H9 (cell line): ENCODE measurements at regions not wholly inside any gene's neighbourhood (a gene's known extent, or its start where the extent isn't known, plus 50 kb on each side); places are given as distances from the start of the nearest gene placed in this dataset.

Source experiments
- DNase-seq: peaks from one replicate; pipeline ENCODE4 v3.0.0-alpha.2; 2017
- H2AFZ ChIP-seq: one replicate; pipeline ENCODE4 v1.6.1; 2013; ENCODE audit warnings: mild to moderate bottlenecking, low read length, control low read depth, moderate library complexity
- H2AK5ac ChIP-seq: 2 replicates; pipeline ENCODE4 v1.6.1; 2013; ENCODE audit warnings: low read length, control low read depth, mixed read lengths; ENCODE audit not compliant: insufficient read length
- H2BK120ac ChIP-seq: one replicate; pipeline ENCODE4 v1.6.1; 2013; ENCODE audit warnings: low read depth, mild to moderate bottlenecking, low read length, control low read depth, inconsistent platforms; ENCODE audit not compliant: poor library complexity, severe bottlenecking
- H2BK12ac ChIP-seq: 2 replicates; pipeline ENCODE4 v1.6.1; 2013; ENCODE audit warnings: low read length, control low read depth, mixed read lengths, low read depth; ENCODE audit not compliant: insufficient read length
- H2BK15ac ChIP-seq: 2 replicates; pipeline ENCODE4 v1.6.1; 2013; ENCODE audit warnings: low read depth, low read length, control low read depth
- H2BK20ac ChIP-seq: one replicate; pipeline ENCODE4 v1.6.1; 2013; ENCODE audit warnings: low read depth, mild to moderate bottlenecking, low read length, control low read depth, inconsistent platforms; ENCODE audit not compliant: poor library complexity, severe bottlenecking
- H2BK5ac ChIP-seq: 2 replicates; pipeline ENCODE4 v1.6.1; 2013; ENCODE audit warnings: low read length, control low read depth, mixed read lengths; ENCODE audit not compliant: insufficient read length
- H3K14ac ChIP-seq: 2 replicates; pipeline ENCODE4 v1.6.1; 2013; ENCODE audit warnings: low read length, control low read depth; ENCODE audit not compliant: insufficient read depth
- H3K18ac ChIP-seq: 2 replicates; pipeline ENCODE4 v1.6.1; 2013; ENCODE audit warnings: low read depth, mild to moderate bottlenecking, mixed read lengths, low read length, control low read depth; ENCODE audit not compliant: insufficient read length
- H3K23ac ChIP-seq: 2 replicates; pipeline ENCODE4 v1.6.1; 2013; ENCODE audit warnings: low read length, control low read depth, mixed read lengths, low read depth; ENCODE audit not compliant: insufficient read length
- H3K23me2 ChIP-seq: 2 replicates; pipeline ENCODE4 v1.6.1; 2013; ENCODE audit warnings: low read depth, mild to moderate bottlenecking, mixed read lengths, low read length, control low read depth; ENCODE audit not compliant: insufficient read length, poor library complexity, severe bottlenecking
- H3K27ac ChIP-seq: 2 replicates; pipeline ENCODE4 v1.5.1; 2013; ENCODE audit warnings: low read length, control low read depth, mixed read lengths, low read depth; ENCODE audit not compliant: insufficient read length
- H3K27me3 ChIP-seq: 2 replicates; pipeline ENCODE4 v1.6.1; 2013; ENCODE audit warnings: low read length, control low read depth, inconsistent platforms; ENCODE audit not compliant: insufficient read depth
- H3K4ac ChIP-seq: 2 replicates; pipeline ENCODE4 v1.6.1; 2013; ENCODE audit warnings: low read depth, mild to moderate bottlenecking, control low read depth, inconsistent platforms, low read length, moderate library complexity
- H3K4me1 ChIP-seq: 2 replicates; pipeline ENCODE4 v1.6.1; 2013; ENCODE audit warnings: low read length, control low read depth, inconsistent platforms; ENCODE audit not compliant: insufficient read depth
- H3K4me2 ChIP-seq: 2 replicates; pipeline ENCODE4 v1.6.1; 2013; ENCODE audit warnings: low read length, control low read depth, mixed read lengths; ENCODE audit not compliant: insufficient read length, insufficient read depth
- H3K56ac ChIP-seq: 2 replicates; pipeline ENCODE4 v1.6.1; 2013; ENCODE audit warnings: low read depth, mild to moderate bottlenecking, mixed read lengths, low read length, control low read depth; ENCODE audit not compliant: insufficient read length
- H3K79me1 ChIP-seq: 2 replicates; pipeline ENCODE4 v1.6.1; 2013; ENCODE audit warnings: low read depth, mild to moderate bottlenecking, moderate library complexity, low read length, control low read depth, inconsistent platforms; ENCODE audit not compliant: insufficient read depth, poor library complexity, severe bottlenecking
- H3K79me2 ChIP-seq: 2 replicates; pipeline ENCODE4 v1.6.1; 2013; ENCODE audit warnings: low read length, control low read depth, inconsistent platforms; ENCODE audit not compliant: insufficient read depth
- H3K9ac ChIP-seq: 2 replicates; pipeline ENCODE4 v1.6.1; 2013; ENCODE audit warnings: low read length, control low read depth, mixed read lengths; ENCODE audit not compliant: insufficient read length; ENCODE audit errors: extremely low read depth
- H3K9me3 ChIP-seq: one replicate; pipeline ENCODE4 v1.6.1; 2013; ENCODE audit warnings: low read depth, low read length, inconsistent platforms; ENCODE audit not compliant: control insufficient read depth
- H3T11ph ChIP-seq: one replicate; pipeline ENCODE4 v1.6.1; 2013; ENCODE audit warnings: mild to moderate bottlenecking, low read length, control low read depth, inconsistent platforms
- H4K20me1 ChIP-seq: one replicate; pipeline ENCODE4 v1.6.1; 2013; ENCODE audit not compliant: control insufficient read depth, insufficient read length, insufficient read depth
- H4K5ac ChIP-seq: 2 replicates; pipeline ENCODE4 v1.6.1; 2013; ENCODE audit warnings: low read depth, mild to moderate bottlenecking, mixed read lengths, low read length, control low read depth; ENCODE audit not compliant: insufficient read length
- H4K8ac ChIP-seq: replicated peaks from 2 replicates; pipeline ENCODE4 v1.6.1; 2013; ENCODE audit warnings: low read length, control low read depth, mixed read lengths, low read depth; ENCODE audit not compliant: insufficient read length
- H4K91ac ChIP-seq: 2 replicates; pipeline ENCODE4 v1.6.1; 2013; ENCODE audit warnings: low read depth, mild to moderate bottlenecking, moderate library complexity, mixed read lengths, low read length, control low read depth; ENCODE audit not compliant: insufficient read length
- H3K27ac Mint-ChIP-seq, 3 experiments: 2 replicates in 2 of 3; 3 replicates in 1 of 3; pipeline ENCODE4 v1.8.0; 2020 to 2021; ENCODE audit warnings: mixed read lengths in 3 of 3, mild to moderate bottlenecking in 1 of 3, moderate library complexity in 1 of 3
- H3K27me3 Mint-ChIP-seq: 2 replicates; pipeline ENCODE4 v1.8.0; 2021; ENCODE audit warnings: low read depth, mild to moderate bottlenecking, moderate library complexity, mixed read lengths
- H3K36me3 Mint-ChIP-seq, 3 experiments: 2 replicates in 2 of 3; 3 replicates in 1 of 3; pipeline ENCODE4 v1.8.0; 2020 to 2021; ENCODE audit warnings: low read depth in 3 of 3, mixed read lengths in 3 of 3; ENCODE audit not compliant: insufficient read depth in 1 of 3
- H3K4me1 Mint-ChIP-seq, 2 experiments: 2 replicates each; pipeline ENCODE4 v1.8.0; 2020; ENCODE audit warnings: mixed read lengths in 2 of 2
- H3K4me3 Mint-ChIP-seq, 2 experiments: 2 replicates in 1 of 2; 3 replicates in 1 of 2; pipeline ENCODE4 v1.8.0; 2020 to 2021; ENCODE audit warnings: mild to moderate bottlenecking in 2 of 2, mixed read lengths in 2 of 2, moderate library complexity in 1 of 2
- H3K9me3 Mint-ChIP-seq, 2 experiments: 2 replicates in 1 of 2; 3 replicates in 1 of 2; pipeline ENCODE4 v1.8.0; 2020; ENCODE audit warnings: mild to moderate bottlenecking in 2 of 2, mixed read lengths in 2 of 2, moderate library complexity in 1 of 2
- CTCF ChIP-seq: fragments of 200-600 bp; sonication (generic); conservative IDR thresholded peaks from 3 replicates; pipeline ENCODE4 v1.8.0; 2021; ENCODE audit warnings: antibody characterized with exemption, mild to moderate bottlenecking
- WGBS: extraction: QIAGEN DNeasy Blood & Tissue Kit; methylation state at CpG from one replicate; pipeline ENCODE4 v1.1.7; 2013; ENCODE audit warnings: missing lambda C conversion rate, low lambda C conversion rate, mixed read lengths; ENCODE audit not compliant: insufficient read length; ENCODE audit errors: extremely low coverage; 5-methylcytosine and 5-hydroxymethylcytosine counted together

- Histone ChIP-seq H3K27ac (no peak overlapping the region), H4K5ac (no peak overlapping the region), H3K14ac (no peak overlapping the region), H3K27me3 (no peaks in the 10 kb centered on the region), H2BK20ac (no peak overlapping the region), H3K9me3 (peaks cover 5% of the 10 kb centered on the region), H2BK120ac (no peak overlapping the region), H3K4me2 (no peak overlapping the region), H2AFZ (no peak overlapping the region), H4K8ac (no peak overlapping the region), H2BK5ac (no peak overlapping the region), H3K23ac (no peak overlapping the region), H3K23me2 (no peaks in the 10 kb centered on the region), H3T11ph (no peak overlapping the region), H2AK5ac (no peak overlapping the region), H3K9ac (no peak overlapping the region), H2BK12ac (no peak overlapping the region), H2BK15ac (no peak overlapping the region), H4K20me1 (no peaks in the 10 kb centered on the region), H3K4me1 (no peaks in the 10 kb centered on the region), H4K91ac (no peak overlapping the region), H3K79me2 (no peaks in the 10 kb centered on the region), H3K79me1 (no peaks in the 10 kb centered on the region), H3K18ac (no peak overlapping the region), H3K56ac (no peak overlapping the region), H3K4ac (no peak overlapping the region)
- no peaks in the 10 kb centered on the region for H3K4me1 Mint-ChIP-seq
- H3K27me3 Mint-ChIP-seq, result peaks cover 2% of the 10 kb centered on the region
- TF ChIP-seq CTCF, result no peak
- H3K4me3 Mint-ChIP-seq, result no peak overlapping the region
- H3K27ac Mint-ChIP-seq, result no peak overlapping the region
- peaks cover 0 to 15% (median 0%) of the 10 kb centered on the region in 3 experiments; a peak in 1 of 7 replicates for H3K36me3 Mint-ChIP-seq
- no peak for DNase-seq
- H3K9me3 Mint-ChIP-seq, result peaks cover 16 to 18% of the 10 kb centered on the region in 2 experiments
- WGBS, result no CpG with 5 or more reads among the region's 1 CpG
Observed at GRCh38 chr14:76657404-76657803, 103.9 kb upstream of the VASH1 start.
